Loucy (cell line): ENCODE measurements at regions not wholly inside any gene's neighbourhood (a gene's known extent, or its start where the extent isn't known, plus 50 kb on each side); places are given as distances from the start of the nearest gene placed in this dataset.
"Not testable (repeated sequence)": the region's sequence is repeated elsewhere in the genome, so short reads cannot be mapped to it uniquely, and the experiment has no call there.

ENCODE experiments used
- H2AFZ ChIP-seq: fragments of 200-600 bp; sonication (generic); 2 replicates; pipeline ENCODE4 v1.6.0; 2016; ENCODE audit warnings: antibody characterized with exemption, mild to moderate bottlenecking, low read length, moderate library complexity
- H3F3A ChIP-seq: fragments of 200-600 bp; 2 replicates; pipeline ENCODE4 v1.6.0; 2016; ENCODE audit warnings: antibody characterized with exemption, low read depth, mild to moderate bottlenecking
- H3K27me3 ChIP-seq: fragments of 200-600 bp; sonication (generic); 2 replicates; pipeline ENCODE4 v1.6.1; 2014; ENCODE audit warnings: low read length, mild to moderate bottlenecking; ENCODE audit not compliant: insufficient read depth, poor library complexity, severe bottlenecking
- H3K36me3 ChIP-seq: fragments of 200-600 bp; sonication (generic); 2 replicates; pipeline ENCODE4 v1.6.1; 2016; ENCODE audit warnings: low read length; ENCODE audit not compliant: insufficient read depth
- H3K4me1 ChIP-seq: fragments of 200-600 bp; sonication (generic); 2 replicates; pipeline ENCODE4 v1.5.1; 2014; ENCODE audit warnings: low read length, mild to moderate bottlenecking; ENCODE audit not compliant: insufficient read depth, poor library complexity, severe bottlenecking
- H3K4me2 ChIP-seq: fragments of 200-600 bp; sonication (generic); 2 replicates; pipeline ENCODE4 v1.6.0; 2014; ENCODE audit warnings: antibody characterized with exemption, low read length, low read depth, mild to moderate bottlenecking; ENCODE audit not compliant: poor library complexity, severe bottlenecking
- H3K4me3 ChIP-seq: fragments of 200-600 bp; sonication (generic); 2 replicates; pipeline ENCODE4 v1.5.1; 2014; ENCODE audit warnings: low read length, mild to moderate bottlenecking, mixed read lengths; ENCODE audit not compliant: poor library complexity, severe bottlenecking
- H3K79me2 ChIP-seq: fragments of 200-600 bp; sonication (generic); 2 replicates; pipeline ENCODE4 v1.6.1; 2014; ENCODE audit warnings: low read length; ENCODE audit not compliant: insufficient read depth
- H3K9ac ChIP-seq: fragments of 200-600 bp; sonication (generic); 2 replicates; pipeline ENCODE4 v1.6.0; 2014; ENCODE audit warnings: mild to moderate bottlenecking, low read depth, low read length, moderate library complexity; ENCODE audit not compliant: poor library complexity, severe bottlenecking
- H3K9me2 ChIP-seq: fragments of 200-600 bp; sonication (generic); replicated peaks from 2 replicates; pipeline ENCODE4 v1.6.1; 2016; ENCODE audit warnings: low read depth, low read length, mixed read lengths
- H3K9me3 ChIP-seq: fragments of 200-600 bp; sonication (generic); 2 replicates; pipeline ENCODE4 v1.6.1; 2014; ENCODE audit warnings: mild to moderate bottlenecking, antibody characterized with exemption, low read length, low read depth; ENCODE audit not compliant: insufficient read depth
- H4K20me1 ChIP-seq: fragments of 200-600 bp; sonication (generic); 2 replicates; pipeline ENCODE4 v1.6.0; 2014; ENCODE audit warnings: antibody characterized with exemption, low read length, mild to moderate bottlenecking; ENCODE audit not compliant: insufficient read depth, poor library complexity, severe bottlenecking
- EZH2phosphoT487 ChIP-seq: fragments of 200-600 bp; IDR thresholded peaks from 2 replicates; pipeline ENCODE4 v1.6.1; 2018; ENCODE audit warnings: antibody characterized with exemption, mild to moderate bottlenecking, moderate library complexity, borderline replicate concordance
- TF ChIP-seq, protein P1 (sequence below): fragments of 200-600 bp; sonication (generic); conservative IDR thresholded peaks from 2 replicates; pipeline ENCODE4 v1.5.1; 2014; ENCODE audit warnings: mild to moderate bottlenecking, antibody characterized with exemption, low read length

- not testable (repeated sequence) for H3K27me3 ChIP-seq, H3K4me2 ChIP-seq, H4K20me1 ChIP-seq, H3K9me2 ChIP-seq, H3K4me1 ChIP-seq, H3K9me3 ChIP-seq, H3F3A ChIP-seq, H3K79me2 ChIP-seq, H3K36me3 ChIP-seq, H3K9ac ChIP-seq, H3K4me3 ChIP-seq, H2AFZ ChIP-seq
These were observed 61.2 kb upstream of the ZNF322 start for GRCh38 chr6:26720663-26721218.

GRCh38 chr6:26730019-26730766, 70.6 kb upstream of the ZNF322 start:
- H3K4me3 ChIP-seq, H4K20me1 ChIP-seq, H3K9me3 ChIP-seq, H3K4me2 ChIP-seq, H2AFZ ChIP-seq, H3F3A ChIP-seq, H3K9me2 ChIP-seq, H3K9ac ChIP-seq, H3K27me3 ChIP-seq, H3K79me2 ChIP-seq, H3K36me3 ChIP-seq, H3K4me1 ChIP-seq: not testable (repeated sequence)

DNA sequence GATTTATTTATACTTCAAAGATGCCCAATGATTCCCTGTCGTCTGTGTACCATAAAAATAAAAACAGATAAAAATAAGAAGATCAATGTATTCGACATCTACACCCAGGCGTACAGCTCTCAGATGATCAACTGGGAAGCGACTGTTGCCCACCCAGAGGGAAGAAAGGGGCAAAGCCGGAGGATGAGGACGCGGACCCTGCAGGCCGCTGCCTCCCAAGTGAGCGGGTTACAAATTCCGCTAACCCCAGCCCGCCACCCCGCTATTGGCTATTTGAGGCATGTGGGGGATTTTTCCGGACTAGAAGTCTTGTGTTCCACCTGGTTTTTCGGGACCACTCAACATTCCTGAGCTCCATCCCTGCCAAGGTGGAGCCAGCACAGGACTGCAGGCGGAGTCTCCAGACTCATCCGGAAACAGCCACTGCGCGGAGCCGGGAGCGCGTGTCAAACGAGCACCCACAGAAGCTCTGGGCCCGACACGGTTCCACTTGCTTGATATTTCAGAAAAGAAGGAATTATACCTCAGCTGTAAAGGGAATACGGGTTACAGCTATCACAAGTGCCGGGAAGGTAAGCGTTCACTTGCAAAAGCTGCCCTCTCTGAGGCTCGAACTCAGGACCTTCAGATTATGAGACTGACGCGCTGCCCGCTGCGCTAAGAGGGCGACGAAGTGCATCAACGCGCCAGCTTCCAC, 75.4 kb upstream of the ZNF322 start:
- H3K27me3 ChIP-seq, H3K36me3 ChIP-seq, H3K4me1 ChIP-seq, H4K20me1 ChIP-seq, H3K9me2 ChIP-seq, H2AFZ ChIP-seq, H3K79me2 ChIP-seq, H3K4me2 ChIP-seq, H3K9me3 ChIP-seq, H3K4me3 ChIP-seq, H3K9ac ChIP-seq, H3F3A ChIP-seq: not testable (repeated sequence)

- Histone ChIP-seq H3K36me3 (no peaks in the 10 kb centered on the region), H3K4me3 (no peak overlapping the region), H3F3A (no peaks in the 10 kb centered on the region), H3K9me3 (peaks cover 4% of the 10 kb centered on the region; the same call in 1 of the 2 replicates), H3K79me2 (no peaks in the 10 kb centered on the region), H3K4me2 (no peak overlapping the region), H3K27me3 (no peaks in the 10 kb centered on the region), H2AFZ (no peak overlapping the region), H4K20me1 (no peaks in the 10 kb centered on the region), H3K4me1 (no peaks in the 10 kb centered on the region), H3K9ac (no peak overlapping the region), H3K9me2 (no peaks in the 10 kb centered on the region)
- TF ChIP-seq EZH2phosphoT487 = no peak
- TF ChIP-seq, protein P1, sequence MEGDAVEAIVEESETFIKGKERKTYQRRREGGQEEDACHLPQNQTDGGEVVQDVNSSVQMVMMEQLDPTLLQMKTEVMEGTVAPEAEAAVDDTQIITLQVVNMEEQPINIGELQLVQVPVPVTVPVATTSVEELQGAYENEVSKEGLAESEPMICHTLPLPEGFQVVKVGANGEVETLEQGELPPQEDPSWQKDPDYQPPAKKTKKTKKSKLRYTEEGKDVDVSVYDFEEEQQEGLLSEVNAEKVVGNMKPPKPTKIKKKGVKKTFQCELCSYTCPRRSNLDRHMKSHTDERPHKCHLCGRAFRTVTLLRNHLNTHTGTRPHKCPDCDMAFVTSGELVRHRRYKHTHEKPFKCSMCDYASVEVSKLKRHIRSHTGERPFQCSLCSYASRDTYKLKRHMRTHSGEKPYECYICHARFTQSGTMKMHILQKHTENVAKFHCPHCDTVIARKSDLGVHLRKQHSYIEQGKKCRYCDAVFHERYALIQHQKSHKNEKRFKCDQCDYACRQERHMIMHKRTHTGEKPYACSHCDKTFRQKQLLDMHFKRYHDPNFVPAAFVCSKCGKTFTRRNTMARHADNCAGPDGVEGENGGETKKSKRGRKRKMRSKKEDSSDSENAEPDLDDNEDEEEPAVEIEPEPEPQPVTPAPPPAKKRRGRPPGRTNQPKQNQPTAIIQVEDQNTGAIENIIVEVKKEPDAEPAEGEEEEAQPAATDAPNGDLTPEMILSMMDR = no peak
These were observed 80.3 kb upstream of the ZNF322 start for GRCh38 chr6:26739811-26740210.
